Stimulated activated CD4-positive, alpha-beta T cell treated with anti-CD3 and anti-CD28 coated beads, Interleukin-1b, Interleukin-23, amount 100 ng/mL, for 4 hours (primary cell): ENCODE measurements at regions not wholly inside any gene's neighbourhood (a gene's known extent, or its start where the extent isn't known, plus 50 kb on each side); places are given as distances from the start of the nearest gene placed in this dataset.
"Not testable (repeated sequence)": the region's sequence is repeated elsewhere in the genome, so short reads cannot be mapped to it uniquely, and the experiment has no call there.

Experiments used
- DNase-seq, 2 donors: peaks; one replicate each; pipeline ENCODE4 v3.0.0-alpha.2; 2020; ENCODE audit warnings: low read depth in 2 of 2

DNA sequence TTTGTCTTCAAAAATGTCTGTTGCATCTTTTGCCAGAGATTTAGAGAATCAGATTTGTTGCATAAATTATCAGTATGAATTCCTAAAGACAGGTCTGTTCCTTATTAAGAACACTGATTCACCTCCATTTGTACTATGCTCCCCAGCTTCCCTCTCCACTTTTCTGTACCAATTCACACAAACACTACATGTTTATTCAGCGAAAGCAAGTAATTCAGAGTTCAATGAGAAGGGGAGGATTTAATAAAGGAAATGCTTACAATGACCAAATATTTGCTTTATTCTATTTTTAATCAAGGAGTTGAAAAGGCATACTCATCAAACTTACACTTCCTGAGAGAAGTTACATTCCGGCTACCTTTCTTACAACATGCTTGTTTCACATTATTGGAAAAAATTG is 135.5 kb downstream of the NBPF8 start:
- not testable (repeated sequence) for DNase-seq

DNA sequence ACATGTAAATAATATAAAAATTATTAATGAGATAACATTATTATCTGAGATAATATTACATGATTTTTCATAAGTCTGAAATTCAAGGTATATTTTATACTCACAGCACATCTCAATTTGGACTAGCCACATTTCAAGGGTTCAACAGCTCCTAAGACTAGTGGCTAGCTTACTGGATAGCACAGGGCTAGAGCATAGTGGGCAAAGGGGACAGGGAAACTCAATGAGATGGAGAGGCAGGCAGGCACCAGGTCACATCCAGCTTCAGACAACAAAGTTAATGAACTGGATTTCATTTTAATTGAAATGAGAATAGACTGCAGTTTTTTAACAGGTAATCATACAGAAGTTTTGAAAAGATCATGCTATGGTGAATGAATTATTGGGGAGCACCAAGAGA is 137.4 kb downstream of the NBPF8 start:
- not testable (repeated sequence) for DNase-seq

DNA sequence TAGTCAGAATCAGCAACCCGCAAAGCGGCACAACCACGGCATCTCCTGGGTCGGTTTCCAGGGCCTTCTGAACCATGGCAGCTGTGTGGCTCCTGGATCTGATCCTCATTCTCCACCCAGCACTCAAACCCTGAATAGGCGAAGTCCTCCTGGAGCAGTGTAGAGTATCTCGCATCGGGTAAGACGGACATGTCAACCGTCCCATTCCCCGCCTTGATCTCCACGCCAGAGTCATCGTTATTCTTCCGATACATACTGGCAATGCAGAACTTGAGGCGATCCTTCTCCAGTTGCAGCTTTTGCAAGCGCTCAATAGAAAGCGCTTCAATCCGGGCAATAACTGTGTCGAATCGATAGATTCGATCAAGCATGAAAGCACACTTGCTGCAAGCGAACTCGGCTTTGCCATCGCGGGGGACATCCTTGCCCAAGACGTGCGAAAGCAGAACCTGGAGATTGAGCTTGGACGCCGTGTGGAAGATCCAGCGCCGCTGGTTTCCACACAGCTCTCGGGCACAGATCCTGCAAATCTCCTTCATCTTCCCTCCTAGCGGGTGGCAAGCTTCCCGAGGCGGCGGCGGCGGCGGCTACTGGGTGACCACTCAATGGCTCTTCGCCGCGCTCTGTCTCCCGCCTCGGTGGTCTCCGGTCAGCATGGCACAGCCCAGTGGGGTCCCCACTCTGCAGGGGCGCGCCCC is 142.9 kb downstream of the NBPF8 start:
- not testable (repeated sequence) for DNase-seq

- DNase-seq: peak; percentile 26 to 38
These were observed 143.6 kb downstream of the NBPF8 start for GRCh38 chr1:120558303-120559060.

DNA sequence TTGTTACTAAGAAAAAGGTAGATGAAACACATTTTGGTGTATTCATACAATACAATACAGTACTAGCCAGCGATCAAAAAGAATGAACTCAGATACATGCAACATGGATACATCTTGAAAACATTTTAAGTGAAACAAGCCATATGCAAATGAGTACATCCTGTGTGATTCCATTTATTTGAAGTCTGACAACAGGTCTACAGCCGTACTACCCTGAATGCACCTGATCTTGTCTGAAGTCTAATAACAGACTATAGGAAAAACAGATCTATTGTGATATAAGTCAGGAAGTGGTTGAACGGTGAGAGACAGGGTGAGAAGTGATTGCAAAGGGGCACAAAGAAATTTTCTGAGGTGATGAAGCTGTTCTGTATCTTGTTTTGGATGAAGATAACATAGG is 146.9 kb downstream of the NBPF8 start:
- not testable (repeated sequence) for DNase-seq

GRCh38 chr1:120565396-120565795 is 150.6 kb downstream of the NBPF8 start:
- DNase-seq: not testable (repeated sequence)

- not testable (repeated sequence) for DNase-seq
These were observed 152.8 kb downstream of the NBPF8 start for GRCh38 chr1:120567620-120568019.

DNA sequence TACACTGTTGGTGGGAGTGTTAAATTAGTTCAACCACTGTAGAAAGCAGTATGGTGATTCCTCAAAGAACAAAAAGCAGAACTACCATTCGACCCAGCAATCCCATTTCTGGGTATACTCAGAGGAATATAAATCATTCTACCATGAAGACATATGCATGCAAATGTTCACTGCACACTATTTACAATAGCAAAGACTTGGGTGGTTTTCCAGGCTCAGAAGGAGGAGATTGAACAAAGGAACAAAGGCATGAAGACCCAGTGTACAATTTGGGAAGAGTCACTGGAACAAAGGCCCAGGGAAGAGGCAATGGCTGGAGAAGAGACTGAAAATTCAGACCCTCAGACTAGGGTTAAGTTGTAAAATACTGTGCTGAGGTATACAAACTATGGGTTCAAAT is 148.5 kb upstream of the NBPF26 start:
- not testable (repeated sequence) for DNase-seq

DNA sequence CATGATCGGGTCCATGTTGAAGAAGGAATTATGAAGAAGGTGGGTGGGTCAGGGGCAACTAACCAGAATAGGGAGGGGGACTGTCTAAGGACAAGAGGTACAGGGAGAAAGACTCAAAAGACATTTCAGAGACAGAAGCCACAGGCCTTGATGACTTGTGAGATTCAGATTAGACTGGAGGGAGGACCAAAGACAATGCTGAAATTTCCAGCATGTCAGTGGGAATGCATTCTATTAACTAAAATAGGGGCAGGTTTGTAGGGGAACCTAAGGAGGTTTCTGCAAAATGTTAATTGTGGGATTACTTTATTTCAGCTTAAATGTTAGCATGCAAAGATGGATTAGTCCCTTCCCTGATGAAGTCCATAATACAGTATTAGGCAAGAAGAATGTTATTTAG is 141.6 kb upstream of the NBPF26 start:
- DNase-seq: not testable (repeated sequence)

DNA sequence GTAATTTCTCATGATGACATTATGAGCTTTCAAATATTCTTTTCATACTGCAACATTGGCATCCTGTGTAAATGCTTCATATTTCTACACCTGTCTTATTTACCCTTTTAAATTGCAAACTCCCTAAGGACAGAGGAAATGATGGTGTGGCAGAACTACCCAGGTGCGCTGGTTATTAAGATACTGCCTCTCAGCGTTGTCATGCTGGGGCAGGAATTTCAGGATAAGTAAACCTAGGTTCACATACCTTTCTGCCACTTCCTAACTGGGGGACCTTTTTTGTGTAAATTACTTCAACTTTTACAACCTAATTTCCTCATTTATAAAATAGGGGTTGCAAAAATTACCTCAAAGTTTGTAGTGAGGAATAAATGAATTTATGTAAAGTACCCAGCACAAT is 137.7 kb upstream of the NBPF26 start:
- DNase-seq: not testable (repeated sequence)

GRCh38 chr1:120588811-120589210 is 134.9 kb upstream of the NBPF26 start:
- DNase-seq: not testable (repeated sequence)

- not testable (repeated sequence) for DNase-seq
These were observed 132.0 kb upstream of the NBPF26 start for GRCh38 chr1:120591774-120592173.

- DNase-seq: not testable (repeated sequence)
These were observed 130.8 kb upstream of the NBPF26 start for GRCh38 chr1:120592943-120593342.

GRCh38 chr1:120593648-120594047 is 130.1 kb upstream of the NBPF26 start:
- DNase-seq: not testable (repeated sequence)

- DNase-seq: not testable (repeated sequence)
These were observed 125.3 kb upstream of the NBPF26 start for GRCh38 chr1:120598331-120598951.

DNA sequence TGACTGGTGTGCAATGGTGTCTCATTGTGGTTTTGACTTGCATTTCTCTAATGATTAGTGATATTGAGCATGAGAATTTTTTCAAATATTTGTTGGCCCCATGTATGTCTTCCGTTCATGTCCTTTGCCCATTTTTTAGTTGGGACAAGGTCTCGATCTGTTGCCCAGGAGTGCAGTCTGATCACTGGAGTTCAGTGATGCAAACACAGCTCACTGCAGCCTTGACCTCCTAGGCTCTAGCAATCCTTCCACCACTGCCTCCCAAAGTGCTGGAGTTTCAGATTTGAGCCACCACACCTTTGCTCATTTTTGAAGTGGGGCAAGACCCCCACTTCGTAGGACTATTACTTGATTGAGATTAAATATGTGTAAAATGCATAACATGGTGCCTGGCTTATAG is 124.2 kb upstream of the NBPF26 start:
- DNase-seq: not testable (repeated sequence)

DNA sequence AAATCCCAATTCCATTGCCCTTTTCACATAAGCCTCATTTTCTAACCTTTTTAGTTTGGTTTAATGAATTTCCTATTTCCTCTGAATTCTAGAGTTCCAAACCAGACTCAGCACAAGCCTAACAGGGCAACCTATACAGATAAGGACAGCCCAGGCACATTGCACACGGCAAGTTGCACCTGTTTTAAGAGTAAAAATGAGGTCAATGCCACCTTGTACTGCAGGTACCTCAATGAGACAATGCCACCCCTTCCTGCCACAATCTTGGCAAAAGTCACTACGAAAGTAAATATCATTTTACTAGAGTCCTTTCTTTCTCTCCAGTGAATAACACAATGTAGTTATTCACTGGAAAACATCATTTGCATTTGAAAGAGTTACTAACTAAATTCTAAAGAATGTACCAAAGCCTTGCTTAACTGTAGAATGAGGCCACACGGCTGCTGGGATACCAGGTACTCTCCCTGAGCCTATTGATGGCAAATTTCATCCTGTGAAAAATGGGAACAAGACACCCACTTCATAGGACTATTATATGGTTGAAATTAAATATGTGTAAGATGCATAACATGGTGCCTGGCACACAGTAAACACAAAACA is 123.2 kb upstream of the NBPF26 start:
- not testable (repeated sequence) for DNase-seq

- DNase-seq: not testable (repeated sequence)
These were observed 115.9 kb upstream of the NBPF26 start for GRCh38 chr1:120607882-120608281.

GRCh38 chr1:120608314-120609014 is 115.3 kb upstream of the NBPF26 start:
- not testable (repeated sequence) for DNase-seq

DNA sequence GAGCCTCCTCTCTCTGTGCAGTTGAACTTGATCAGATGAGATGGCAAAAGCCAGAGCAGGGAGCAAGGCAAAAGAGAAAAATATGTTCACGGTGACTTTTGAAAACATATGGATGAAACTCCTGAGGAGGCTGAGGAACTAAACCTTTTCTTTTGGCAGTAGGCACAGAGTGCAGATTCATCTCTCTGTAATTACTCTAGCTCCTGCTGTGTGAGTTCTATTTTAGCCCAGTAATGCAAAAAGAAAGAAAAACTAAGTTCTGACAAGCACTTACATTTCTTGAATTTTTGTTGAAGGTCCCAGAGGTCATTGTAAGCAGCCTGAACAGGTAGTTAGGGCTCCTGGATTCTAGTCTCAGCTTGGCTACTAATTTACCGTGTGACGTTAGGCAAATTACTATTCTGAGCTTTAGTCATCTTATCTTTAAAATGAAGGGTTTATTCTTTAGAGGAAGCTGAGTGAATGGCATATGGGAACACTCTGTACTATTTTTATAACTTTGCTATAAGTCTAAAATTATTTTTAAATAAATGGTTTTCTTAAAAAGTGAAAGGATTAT is 114.7 kb upstream of the NBPF26 start:
- DNase-seq: not testable (repeated sequence)

DNA sequence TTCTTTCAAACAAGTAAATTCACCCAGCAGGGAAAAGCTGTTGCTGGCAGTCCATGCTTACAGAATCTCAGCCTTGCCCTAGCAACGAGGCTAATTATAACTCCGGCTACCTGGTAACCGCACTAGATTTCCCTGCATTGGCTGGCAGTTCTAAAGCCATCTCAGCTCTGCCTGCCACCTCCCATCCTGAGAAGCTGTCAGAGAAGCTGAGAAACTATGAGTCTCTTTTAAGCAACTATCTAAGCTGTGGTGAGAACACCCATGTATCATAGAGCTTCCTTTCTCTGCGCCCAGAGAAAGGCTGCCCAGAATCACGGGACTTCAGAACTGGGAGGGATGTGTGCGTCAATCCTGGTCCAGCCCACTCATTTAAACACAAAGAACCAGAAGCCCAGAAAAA is 113.9 kb upstream of the NBPF26 start:
- DNase-seq: not testable (repeated sequence)
